D721Med (cell line): ENCODE measurements at regions not wholly inside any gene's neighbourhood (a gene's known extent, or its start where the extent isn't known, plus 50 kb on each side); places are given as distances from the start of the nearest gene placed in this dataset.

ENCODE experiments used
- DNase-seq: peaks from one replicate; pipeline ENCODE4 v3.0.0; 2011; ENCODE audit warnings: low spot score; ENCODE audit not compliant: insufficient read length
- FAIRE-seq: peaks from 2 replicates; lab custom pipeline; 2011; peaks lifted over from hg19 to GRCh38; lab: Jason Lieb, UNC
- TF ChIP-seq, protein P1 (sequence below): IDR thresholded peaks from 2 replicates; pipeline ENCODE4 v1.5.1; 2012; ENCODE audit warnings: mild to moderate bottlenecking, control low read depth; ENCODE audit not compliant: insufficient read depth; ENCODE audit errors: missing control alignments

DNA sequence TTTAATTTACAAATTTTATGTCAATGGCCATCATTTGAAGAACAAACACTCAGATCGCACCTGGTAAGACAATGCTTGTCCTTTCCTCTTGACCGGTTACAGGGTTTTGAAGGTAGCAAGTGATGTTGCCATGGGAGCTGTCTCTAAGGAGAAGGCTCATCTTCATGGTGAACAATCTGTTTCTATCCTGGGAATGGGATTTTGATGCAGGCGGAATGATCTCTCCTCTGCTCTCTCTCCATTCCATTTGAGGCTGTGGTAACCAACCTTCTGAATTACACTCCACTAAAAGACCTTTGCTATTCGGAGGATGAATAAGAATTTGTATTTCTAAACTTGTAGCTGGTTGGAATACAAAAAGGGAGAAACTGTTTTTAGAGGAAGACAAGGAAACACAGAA is 57.9 kb upstream of the SLC5A9 start:
- no peak for DNase-seq
- no peak for FAIRE-seq
- TF ChIP-seq, protein P1, sequence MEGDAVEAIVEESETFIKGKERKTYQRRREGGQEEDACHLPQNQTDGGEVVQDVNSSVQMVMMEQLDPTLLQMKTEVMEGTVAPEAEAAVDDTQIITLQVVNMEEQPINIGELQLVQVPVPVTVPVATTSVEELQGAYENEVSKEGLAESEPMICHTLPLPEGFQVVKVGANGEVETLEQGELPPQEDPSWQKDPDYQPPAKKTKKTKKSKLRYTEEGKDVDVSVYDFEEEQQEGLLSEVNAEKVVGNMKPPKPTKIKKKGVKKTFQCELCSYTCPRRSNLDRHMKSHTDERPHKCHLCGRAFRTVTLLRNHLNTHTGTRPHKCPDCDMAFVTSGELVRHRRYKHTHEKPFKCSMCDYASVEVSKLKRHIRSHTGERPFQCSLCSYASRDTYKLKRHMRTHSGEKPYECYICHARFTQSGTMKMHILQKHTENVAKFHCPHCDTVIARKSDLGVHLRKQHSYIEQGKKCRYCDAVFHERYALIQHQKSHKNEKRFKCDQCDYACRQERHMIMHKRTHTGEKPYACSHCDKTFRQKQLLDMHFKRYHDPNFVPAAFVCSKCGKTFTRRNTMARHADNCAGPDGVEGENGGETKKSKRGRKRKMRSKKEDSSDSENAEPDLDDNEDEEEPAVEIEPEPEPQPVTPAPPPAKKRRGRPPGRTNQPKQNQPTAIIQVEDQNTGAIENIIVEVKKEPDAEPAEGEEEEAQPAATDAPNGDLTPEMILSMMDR = no peak

DNA sequence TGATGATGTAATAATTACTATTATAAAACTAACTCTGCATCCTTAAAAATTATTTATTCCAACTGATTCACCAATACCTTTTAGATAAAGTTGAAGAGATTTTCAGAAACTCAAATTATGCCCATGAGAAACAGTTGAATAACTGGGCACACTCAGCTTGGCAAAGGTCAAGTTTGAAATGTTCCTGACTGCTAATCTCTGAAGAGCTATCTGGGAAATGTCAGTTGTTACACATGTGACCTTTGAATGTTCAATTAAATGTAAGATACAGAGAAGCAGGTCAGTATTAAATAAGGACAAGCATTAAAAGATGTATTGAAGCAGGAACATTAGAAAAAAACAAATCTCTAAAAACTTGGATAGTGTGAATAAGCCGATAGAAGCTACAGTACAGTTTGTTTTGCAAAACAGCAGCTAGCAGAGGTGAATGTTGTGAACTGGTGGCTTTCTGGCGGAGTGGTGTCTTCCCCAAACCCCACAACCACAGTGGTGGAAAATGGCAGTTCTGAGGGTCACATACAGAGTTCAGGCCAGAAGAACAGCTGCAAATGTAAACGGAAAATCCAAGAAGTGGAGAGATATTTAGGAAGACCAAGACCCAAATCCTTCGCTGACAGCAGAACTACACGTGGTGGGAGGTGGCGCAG is 61.9 kb upstream of the SLC5A9 start:
- FAIRE-seq = no peak
- TF ChIP-seq, protein P1 = no peak
- DNase-seq = no peak

DNA sequence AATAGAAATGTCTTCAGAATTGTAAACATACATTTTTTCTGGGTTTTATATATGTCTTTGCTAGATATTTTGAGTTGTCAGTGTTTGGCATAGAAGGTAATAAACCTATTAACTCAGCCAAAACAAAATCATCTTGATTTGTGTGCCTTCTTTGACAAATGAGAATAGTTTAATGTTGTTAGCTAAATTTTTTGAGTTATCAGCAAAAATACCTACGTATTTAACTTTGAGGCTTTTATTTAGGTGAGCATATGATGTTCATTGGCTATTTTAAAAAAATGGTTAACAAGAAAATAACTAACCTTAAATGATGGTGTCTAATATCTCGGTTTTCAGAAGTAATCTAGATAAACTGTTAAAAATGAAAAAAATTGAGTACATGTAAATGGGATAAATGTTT is 83.2 kb upstream of the SLC5A9 start:
- FAIRE-seq (no peak), DNase-seq (no peak)
- TF ChIP-seq, protein P1 = no peak

DNA sequence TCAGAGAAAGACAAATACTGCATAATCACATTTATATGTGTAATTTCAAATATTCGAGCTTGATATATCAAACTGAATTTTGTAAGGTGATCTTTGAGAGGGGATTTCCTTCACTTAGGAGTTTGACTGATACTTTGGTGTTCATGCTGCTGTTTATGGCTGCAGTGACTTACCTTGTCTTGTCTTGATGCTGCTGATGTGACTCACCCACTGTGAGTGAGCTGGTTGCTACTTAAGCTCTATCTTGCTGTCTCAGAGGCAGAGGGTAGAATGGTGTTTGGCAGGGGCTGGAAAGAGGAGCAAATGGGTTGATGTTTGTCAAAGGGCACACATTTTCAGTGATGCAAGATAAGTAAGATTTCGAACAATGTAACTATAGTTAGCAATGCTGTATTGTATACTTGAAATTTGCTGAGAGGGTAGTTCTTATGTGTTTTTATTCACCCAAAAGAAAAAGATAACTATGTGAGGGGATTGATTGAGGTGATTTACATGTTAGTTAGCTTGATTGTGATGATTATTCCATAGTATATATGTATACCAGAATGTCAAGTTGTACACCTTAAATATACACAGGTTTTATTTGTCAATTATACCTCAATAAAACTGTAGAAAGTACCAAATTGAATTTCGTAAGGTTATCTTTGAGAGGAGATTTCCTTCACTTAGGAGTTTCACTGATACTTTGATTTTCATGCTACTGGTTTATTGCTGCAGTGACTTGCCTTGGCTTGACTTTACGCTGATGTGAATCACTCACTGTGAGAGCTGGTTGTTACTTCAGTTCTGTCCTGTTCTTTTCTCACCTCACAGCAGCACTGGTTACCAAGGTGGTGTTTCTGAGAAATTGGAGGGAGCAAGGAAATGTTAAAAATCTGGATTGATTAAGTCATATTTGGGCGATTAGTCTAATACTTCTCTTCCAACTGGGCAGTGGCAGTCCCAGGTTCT is 94.5 kb upstream of the SLC5A9 start:
- TF ChIP-seq, protein P1 = no peak
- DNase-seq (no peak), FAIRE-seq (no peak)

DNA sequence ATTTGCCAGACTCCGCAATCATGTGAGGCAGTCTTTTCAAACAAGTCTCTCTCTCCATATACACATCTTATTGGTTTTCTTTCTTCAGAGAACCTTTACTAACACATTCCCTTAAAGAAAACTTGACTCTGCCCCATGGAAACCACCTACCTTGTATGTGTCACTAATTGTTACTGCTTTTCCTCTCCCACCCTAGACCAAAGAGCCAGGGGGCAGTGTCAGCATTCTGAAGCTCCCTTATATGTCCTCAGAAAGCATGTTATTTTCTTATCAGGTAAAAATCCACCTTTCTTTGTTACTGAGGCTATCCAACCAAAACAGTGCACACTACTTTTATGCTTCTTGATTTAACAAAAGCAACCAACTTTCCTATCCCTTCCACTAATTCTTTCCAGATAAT is 98.9 kb upstream of the SLC5A9 start:
- TF ChIP-seq, protein P1 = no peak
- no peak for FAIRE-seq
- no peak for DNase-seq

DNA sequence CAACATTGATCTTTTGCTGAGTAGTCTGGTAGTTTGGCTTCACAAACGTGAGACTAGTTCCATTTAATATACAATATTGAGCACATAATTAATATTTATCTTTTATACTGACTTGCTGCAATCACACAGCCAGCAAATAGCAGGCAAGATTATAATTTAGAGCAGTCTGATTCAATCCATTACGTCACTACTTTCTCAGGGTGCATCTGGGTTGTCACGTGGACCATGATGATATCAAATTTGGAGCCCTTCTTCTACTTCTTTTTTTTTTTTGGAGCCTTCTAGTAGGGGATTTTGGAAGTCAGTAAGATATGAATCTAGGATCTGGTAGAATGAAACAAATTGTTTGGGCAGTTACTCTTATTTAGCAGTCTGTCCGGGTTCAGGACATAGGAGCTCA is 100.6 kb upstream of the SLC5A9 start:
- DNase-seq = no peak

More for the DNA sequence above, 100.6 kb upstream of the SLC5A9 start:
- no peak for FAIRE-seq
- TF ChIP-seq, protein P1 = no peak
